SK-N-SH treated with all-trans-retinoic acid at 6 μM for 48 hours (cell line): ENCODE measurements at regions not wholly inside any gene's neighbourhood (a gene's known extent, or its start where the extent isn't known, plus 50 kb on each side); places are given as distances from the start of the nearest gene placed in this dataset.

Source experiments
- ARNTL ChIP-seq: fragments of 450-650 bp; formaldehyde crosslinking; IDR thresholded peaks from 2 replicates; pipeline ENCODE4 v1.5.0; 2020; ENCODE audit warnings: low read depth, mild to moderate bottlenecking, moderate library complexity, borderline replicate concordance
- BACH2 ChIP-seq: fragments of 250-450 bp; sonication (Bioruptor Pico); IDR thresholded peaks from 2 replicates; pipeline ENCODE4 v1.9.0; 2021; ENCODE audit warnings: mild to moderate bottlenecking, borderline replicate concordance
- CSRNP3 ChIP-seq: fragments of 250-450 bp; sonication (Bioruptor Pico); IDR thresholded peaks from 2 replicates; pipeline ENCODE4 v1.5.1; 2021; ENCODE audit warnings: mild to moderate bottlenecking, moderate library complexity
- ESRRG ChIP-seq: fragments of 250-450 bp; sonication (Bioruptor Pico); IDR thresholded peaks from 2 replicates; pipeline ENCODE4 v1.6.1; 2021; ENCODE audit warnings: mild to moderate bottlenecking
- GLIS3 ChIP-seq: fragments of 250-450 bp; sonication (Bioruptor Pico); IDR thresholded peaks from 2 replicates; pipeline ENCODE4 v1.5.0; 2020; ENCODE audit warnings: mild to moderate bottlenecking, moderate library complexity
- OSR1 ChIP-seq: fragments of 250-450 bp; sonication (Bioruptor Pico); IDR thresholded peaks from 2 replicates; pipeline ENCODE4 v1.8.0; 2022; ENCODE audit warnings: moderate library complexity, mild to moderate bottlenecking, inconsistent platforms
- POU6F1 ChIP-seq: fragments of 250-450 bp; sonication (Bioruptor Pico); IDR thresholded peaks from 2 replicates; pipeline ENCODE4 v1.8.0; 2021; ENCODE audit warnings: low read depth, mild to moderate bottlenecking, moderate library complexity, borderline replicate concordance
- RARB ChIP-seq: fragments of 250-450 bp; sonication (Bioruptor Pico); IDR thresholded peaks from 2 replicates; pipeline ENCODE4 v1.8.0; 2021; ENCODE audit warnings: mild to moderate bottlenecking, moderate library complexity
- TCF4 ChIP-seq: fragments of 250-450 bp; sonication (Bioruptor Pico); IDR thresholded peaks from 2 replicates; pipeline ENCODE4 v1.8.0; 2021; ENCODE audit warnings: mild to moderate bottlenecking, moderate library complexity, borderline replicate concordance
- TOX ChIP-seq: fragments of 250-450 bp; sonication (Bioruptor Pico); IDR thresholded peaks from 2 replicates; pipeline ENCODE4 v1.8.0; 2021; ENCODE audit warnings: mild to moderate bottlenecking, moderate library complexity, borderline replicate concordance
- ZFP3 ChIP-seq: fragments of 250-450 bp; sonication (Bioruptor Pico); IDR thresholded peaks from 2 replicates; pipeline ENCODE4 v1.5.0; 2020; ENCODE audit warnings: mild to moderate bottlenecking, moderate library complexity
- ZNF70 ChIP-seq: fragments of 450-650 bp; formaldehyde crosslinking; IDR thresholded peaks from 2 replicates; pipeline ENCODE4 v1.5.0; 2020; ENCODE audit warnings: mild to moderate bottlenecking, moderate library complexity

GRCh38 chr12:90836689-90837088, 118.3 kb downstream of the CCER1 start:
- TF ChIP-seq POU6F1 (CRISPR knock-in tag) = no peak
- no peak for TF ChIP-seq RARB (CRISPR knock-in tag)
- no peak for TF ChIP-seq ZNF70 (CRISPR knock-in tag)
- TF ChIP-seq ZFP3 (CRISPR knock-in tag) = no peak
- TF ChIP-seq ARNTL = no peak
- TF ChIP-seq ESRRG (CRISPR knock-in tag) = no peak
- TF ChIP-seq CSRNP3 (CRISPR knock-in tag) = no peak
- peak; percentile 55; the same call in 1 of the 2 replicates for TF ChIP-seq GLIS3 (CRISPR knock-in tag)
- TF ChIP-seq TCF4 (CRISPR knock-in tag) = peak; percentile 79
- TF ChIP-seq BACH2 (CRISPR knock-in tag) = no peak
- TF ChIP-seq TOX (CRISPR knock-in tag) = peak; percentile 75
- no peak for TF ChIP-seq OSR1 (CRISPR knock-in tag)
